HG03025 (cell line): ENCODE measurements at regions not wholly inside any gene's neighbourhood (a gene's known extent, or its start where the extent isn't known, plus 50 kb on each side); places are given as distances from the start of the nearest gene placed in this dataset.

Experiments
- ATAC-seq: cut with Tn5 transposase; IDR thresholded peaks from one replicate; pipeline ENCODE4 v1.9.1; 2021; ENCODE audit warnings: mild to moderate bottlenecking, moderate library complexity; ENCODE audit not compliant: unreplicated experiment, low FRiP score

DNA sequence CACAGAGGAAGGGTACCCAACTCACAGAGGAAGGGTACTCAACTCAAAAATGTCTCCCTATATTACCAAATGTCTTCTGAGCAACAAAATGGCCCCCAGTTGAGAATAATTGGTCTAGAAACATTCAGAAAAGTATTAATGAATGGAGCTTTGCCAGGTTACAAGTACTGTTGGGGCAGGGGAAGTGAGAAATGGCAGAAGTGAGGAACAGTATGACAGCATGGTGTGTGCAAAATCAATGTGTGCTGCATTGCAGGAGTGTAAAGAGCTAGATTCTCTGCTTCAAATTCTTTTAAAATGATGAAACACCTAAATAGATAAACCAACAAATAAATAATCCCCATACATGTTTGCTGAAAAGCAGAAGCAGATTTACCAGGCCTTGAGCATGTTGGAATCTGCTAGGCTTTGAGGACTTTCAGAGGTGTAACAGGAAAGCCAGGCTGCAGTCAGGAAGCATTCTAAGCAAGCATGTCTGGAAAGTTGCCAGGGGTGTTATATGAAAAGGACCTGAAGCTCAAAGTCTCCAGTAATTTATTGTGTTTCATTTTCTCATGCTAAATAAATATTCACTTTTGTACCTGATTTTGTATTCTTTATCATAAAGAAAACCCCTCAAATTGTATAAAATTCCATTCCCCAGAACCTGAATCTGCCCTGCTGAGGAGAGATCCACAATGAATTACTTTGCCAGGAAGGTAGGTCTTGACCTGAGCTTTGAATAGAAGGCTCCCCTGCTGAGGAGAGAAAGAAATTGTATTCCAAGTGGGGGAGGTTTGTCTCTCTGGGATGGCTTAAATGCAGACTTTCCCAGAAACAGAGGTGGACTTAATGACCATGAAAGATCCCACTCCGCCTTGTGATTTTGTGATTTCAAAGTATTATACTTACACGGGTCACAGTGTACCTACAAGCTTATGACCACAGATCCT is 265.0 kb upstream of the MARCKS start:
- peak; percentile 81 for ATAC-seq

DNA sequence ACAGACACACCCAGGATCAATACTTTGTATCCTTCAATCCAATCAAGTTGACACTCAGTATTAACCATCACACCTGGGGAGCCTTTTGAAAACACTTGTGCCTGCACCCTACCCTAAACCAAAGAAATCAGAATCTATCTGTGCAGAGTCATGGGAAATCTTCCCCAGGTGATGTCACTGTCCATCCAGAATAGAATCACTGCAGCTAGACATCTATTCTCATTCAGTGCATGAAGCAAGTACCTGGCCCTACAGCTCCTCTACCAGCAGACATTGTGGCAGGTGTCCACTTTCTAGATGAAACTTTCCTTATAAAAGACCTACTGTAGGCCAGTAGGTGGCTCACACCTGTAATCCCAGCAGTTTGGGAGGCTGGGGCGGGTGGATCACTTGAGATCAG is 262.4 kb upstream of the MARCKS start:
- ATAC-seq: no peak

DNA sequence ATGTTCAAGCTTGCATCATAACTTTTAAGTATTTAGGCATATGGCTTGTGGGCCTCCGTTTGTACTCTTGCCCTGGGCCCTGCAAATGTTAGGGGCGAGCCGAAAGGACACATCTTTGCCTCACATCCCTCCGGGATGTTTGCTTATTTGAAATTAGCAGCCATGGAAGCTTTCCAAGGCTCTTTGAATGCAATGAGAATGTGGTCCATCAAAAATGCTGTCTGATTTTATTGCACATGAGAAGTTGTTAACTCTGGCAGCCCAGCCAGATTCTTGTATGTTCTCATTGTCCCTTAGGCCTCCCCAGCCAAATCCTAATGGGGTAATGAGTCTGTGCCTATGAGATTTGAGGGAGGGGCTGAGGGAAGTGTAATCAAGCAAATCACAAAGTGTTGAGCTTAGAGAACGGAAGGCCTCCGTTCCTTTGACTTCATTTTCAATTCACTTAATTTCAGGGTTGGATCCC is 261.2 kb upstream of the MARCKS start:
- ATAC-seq: no peak

DNA sequence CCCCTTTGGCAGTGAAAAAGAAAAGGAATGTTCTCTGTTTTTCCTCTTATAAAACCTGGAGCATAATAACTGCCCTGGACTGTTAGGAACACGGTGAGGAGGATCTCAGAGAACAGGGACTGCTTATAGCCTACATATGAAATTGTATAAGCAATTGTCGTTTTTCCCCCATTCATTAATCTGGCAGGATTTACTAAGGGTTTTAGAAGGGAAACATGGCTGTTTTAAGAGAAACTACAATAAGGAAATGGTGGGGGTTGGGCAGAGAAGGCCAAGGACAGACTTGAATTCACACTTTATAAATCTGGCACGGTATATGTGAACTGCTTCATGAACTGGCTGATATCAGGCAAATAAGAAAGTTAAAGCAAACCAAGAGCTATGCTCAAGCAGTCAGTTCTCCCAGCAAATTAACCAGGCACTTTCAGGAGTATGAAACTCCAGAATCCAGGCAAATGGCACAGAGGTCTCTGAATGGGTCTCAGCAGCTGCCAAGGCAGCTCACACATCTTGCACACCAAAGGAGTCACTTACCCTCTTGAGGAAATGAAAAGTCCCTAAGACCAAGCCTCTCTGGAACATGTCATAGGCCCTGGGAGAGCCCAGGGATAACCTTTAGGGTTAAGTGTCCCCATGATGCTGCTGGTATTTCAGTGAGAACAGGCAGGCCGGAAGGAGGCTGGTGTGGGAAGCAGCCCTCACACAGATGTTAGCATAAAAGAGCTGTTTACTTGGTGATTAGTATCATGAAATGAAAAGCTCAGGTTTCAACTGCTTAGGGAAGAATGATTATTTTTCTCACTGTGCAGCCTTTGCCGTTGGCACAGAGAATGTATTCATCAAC is 260.5 kb upstream of the MARCKS start:
- ATAC-seq: no peak

DNA sequence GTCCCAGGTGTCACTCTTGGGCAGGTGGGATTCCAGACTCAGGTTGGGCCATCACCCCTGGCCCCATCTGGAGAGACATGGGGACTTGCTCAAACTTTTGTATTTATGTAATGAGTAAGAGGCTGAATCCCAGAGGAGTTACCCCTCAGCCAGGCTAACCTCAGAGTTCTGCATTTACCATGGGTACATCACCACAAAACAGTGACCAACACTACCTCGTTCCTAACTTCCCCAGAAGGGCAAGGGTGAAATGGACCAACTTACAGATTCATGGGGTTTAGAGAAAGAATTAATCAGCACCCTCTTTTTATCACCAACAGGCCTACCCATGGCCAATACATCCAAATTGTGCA is 259.9 kb upstream of the MARCKS start:
- ATAC-seq: no peak

DNA sequence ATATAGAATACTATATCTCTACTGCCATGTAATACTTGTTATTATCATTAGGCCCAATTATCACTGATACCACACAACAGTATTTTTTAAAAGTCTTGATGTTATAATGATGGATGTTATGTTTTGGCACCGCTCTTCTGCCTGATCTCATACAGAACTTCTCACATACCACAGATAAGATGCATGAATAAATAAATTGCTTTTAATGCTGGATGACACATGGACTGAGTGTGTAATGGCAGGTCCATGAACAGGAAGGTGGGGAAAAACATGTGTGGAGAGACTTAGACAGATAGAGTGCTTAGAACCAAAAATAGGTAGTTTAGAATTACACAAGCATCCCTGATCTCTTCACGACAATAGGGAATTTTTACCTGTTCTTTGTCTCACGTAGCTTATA is 258.4 kb upstream of the MARCKS start:
- no peak for ATAC-seq

DNA sequence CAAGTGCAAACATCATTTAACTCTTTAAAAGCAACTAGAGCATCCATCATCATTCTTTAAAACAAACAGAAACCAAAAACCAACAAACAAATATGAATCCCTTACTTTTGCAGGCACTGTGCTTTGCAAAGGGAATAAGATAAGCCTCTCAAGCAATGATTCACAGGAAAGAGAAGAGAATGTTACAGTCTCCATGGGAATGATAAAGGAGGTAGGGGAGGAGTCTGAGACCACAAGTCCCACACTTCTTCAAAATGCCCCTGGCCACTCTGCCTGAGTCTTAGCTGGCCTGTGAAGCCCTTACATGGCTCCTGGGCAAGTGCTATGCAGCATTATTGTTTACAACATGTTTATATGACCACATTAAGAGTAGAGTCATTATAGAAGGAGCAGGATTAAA is 257.7 kb upstream of the MARCKS start:
- no peak for ATAC-seq

DNA sequence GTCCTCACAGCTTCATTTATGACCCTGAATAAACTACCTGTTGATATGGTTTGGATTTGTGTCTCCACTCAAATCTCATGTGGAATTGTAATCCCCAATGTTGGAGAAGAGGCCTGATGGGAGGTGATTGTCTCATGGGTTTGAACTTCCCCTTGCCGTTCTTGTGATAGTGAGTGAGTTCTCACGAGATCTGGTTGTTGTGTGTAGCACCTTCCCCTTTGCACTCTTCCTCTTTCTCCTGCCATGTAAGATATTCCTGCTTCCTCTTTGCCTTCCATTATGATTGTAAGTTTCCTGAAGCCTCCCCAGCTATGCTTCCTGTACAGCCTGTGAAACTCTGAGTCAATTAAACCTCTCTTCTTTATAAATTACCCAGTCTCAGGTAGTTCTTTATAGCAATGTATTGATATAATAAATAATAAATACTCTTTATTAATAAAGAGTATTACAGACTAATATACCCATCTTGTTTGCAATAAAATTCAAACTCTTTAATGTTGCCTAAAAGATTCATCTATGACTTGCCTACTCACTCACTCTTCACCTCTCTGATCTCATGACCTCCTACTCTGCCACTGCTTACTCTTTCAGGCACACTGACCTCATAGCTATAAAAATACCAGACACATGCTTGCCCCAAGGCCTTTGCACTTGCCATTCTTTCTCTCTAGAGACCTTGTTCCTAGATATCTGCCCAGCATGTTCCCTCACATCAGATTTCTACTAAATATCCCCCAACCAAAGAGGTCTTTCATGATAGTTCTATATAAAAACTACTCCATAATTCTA is 256.4 kb upstream of the MARCKS start:
- ATAC-seq: no peak

DNA sequence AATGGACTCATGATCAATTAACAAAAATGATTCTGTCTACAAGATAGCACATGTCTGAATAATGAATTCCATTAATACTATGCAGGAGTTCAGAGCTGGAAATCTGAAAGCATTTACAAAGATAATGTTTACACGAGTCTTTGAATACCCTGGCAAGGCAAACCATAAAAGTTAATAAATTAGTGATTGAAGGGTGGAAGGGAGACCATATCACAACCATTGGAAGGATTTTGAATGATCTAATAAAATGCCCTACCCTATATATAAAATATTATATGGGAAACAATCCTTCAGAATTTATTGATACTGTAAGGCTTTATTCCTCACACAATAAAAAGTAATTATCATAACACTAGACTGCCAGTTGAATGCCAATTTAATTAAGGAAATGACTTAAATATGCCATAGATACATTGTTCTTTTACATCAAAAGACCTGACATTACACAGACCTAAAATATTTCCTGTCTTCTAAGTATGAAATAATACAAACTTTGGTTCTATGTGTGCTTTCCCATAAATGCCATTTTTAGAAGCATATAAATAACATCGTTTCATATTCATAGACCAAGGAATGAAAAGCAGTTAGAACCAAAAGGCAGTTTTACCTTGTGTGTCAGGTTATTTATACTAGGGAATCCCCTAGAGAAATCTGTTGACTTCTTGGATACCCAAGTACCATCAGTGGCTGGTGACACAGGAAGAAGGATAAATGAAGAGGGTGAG is 249.2 kb upstream of the MARCKS start:
- no peak for ATAC-seq

DNA sequence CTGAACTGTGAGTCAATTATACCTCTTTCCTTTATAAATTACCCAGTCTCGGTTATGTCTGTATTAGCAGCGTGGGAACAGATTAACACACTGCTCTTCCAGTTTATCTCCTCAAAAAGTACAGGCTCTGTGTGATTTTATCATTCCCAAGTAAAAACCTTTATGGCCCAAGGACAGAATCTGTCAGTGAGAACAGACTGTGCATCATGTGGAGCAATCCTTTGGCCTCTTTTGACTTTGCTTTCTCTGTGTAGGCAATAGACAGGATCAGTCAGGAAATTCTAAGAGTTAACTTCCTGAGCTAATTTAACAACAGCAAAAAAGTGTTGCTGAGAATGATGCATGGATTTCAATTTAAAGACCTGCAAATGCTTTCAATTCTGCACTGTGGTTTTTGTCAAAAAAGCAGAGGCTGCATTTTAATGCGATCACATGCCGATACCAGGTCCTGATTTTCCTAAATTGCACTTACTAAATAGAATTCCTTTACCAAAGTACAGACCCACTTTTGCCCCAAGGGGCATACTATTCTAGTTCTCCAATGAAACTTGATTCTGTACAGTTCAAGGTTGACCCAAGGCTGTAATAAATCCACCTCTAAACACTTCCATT is 246.7 kb upstream of the MARCKS start:
- no peak for ATAC-seq

DNA sequence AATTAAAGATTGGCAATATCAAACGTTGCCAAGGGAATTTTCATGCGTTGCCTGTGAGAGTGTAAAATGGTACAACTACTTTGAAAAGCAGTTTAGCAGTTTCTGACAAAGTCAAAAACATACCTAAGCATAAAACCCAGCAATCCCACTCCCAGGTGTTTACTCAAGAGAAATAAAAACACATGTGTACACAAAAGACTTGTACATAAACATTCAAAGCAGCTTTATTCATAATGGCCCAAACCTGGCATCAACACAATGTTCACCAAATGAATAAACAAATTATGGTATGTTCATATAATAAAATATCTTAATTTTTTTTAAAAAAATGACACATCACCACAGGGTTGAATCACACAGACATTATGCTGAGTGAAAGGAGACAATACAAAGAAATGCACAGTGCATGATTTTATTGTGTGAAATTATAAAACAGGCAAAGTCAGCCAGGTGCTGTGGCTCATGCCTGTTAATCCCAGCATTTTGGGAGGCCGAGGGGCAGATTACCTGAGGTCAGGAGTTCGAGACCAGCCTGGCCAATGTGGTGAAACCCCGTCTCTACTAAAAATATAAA is 240.4 kb upstream of the MARCKS start:
- ATAC-seq: no peak

DNA sequence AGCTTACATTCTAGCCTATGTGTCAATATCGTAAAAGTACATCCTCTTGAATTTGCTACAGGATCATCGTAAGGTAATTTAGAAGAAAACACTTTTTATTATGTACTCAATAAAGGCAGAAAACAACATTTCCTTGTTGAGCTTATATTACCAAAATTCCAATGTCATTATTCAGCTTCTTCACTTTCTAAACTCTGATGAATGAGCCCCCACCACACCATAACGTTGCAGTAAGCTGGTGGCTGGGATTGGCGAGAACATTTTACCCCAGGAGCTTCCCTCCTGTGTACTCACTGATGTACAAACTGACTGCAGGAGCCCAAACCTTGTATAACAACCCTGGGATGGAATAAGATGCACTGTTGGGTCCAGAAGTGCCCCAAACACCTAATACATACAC is 238.1 kb upstream of the MARCKS start:
- ATAC-seq: no peak

DNA sequence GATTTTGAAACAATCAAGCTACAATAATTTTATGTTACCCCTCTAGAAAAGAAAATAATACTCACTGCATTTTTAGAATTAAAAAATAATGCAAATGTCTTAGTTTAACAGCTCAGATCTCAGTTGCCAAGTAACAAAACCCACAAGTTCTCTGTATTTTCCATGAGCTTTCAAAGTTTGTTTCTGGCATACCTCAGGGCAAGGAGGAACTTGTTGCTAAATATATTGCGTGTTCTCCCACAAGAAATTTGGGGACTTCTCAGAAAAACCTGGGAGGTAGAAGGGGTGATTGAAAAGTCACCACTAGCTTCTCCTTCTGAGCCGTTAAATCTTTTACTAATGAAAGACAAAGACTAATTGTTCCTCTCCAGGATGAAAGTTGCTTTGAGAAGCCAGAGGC is 236.8 kb upstream of the MARCKS start:
- ATAC-seq: no peak

DNA sequence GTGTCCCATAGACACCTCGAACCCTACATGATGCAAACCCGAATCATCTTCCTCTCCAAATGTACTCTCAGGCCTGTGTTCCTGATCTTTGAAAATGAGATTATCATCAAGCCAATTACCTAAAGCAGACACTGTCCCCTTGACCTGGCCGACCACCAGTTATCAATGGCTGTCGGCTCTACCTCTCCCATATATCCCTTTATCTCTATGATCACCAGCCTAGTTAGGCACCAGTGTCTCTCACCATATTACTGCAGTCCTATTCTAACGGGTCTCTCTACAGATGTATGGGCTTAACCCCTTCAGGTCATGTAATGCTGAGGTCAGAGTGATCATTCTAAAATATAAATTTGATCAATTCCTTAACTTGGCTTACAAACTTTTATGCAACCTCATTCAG is 234.9 kb upstream of the MARCKS start:
- no peak for ATAC-seq

DNA sequence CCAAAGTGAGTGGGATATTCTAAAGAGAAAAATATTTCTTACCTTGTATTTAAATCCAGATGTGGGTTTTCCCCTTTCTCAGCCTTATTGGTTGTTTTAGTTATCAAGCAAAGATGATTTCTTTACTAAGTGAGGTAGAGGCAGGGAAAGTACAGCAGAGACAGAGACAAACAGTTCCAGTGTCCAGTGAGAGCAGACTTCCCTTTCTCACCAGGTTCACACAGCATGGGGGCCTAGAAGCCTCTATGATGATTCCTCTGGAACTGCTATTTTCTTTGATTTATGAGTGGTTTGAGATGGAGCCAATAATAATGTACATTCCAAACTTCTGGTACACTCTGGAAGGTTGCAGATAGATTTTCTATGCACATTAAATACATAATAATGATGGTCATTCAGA is 234.0 kb upstream of the MARCKS start:
- ATAC-seq: no peak

DNA sequence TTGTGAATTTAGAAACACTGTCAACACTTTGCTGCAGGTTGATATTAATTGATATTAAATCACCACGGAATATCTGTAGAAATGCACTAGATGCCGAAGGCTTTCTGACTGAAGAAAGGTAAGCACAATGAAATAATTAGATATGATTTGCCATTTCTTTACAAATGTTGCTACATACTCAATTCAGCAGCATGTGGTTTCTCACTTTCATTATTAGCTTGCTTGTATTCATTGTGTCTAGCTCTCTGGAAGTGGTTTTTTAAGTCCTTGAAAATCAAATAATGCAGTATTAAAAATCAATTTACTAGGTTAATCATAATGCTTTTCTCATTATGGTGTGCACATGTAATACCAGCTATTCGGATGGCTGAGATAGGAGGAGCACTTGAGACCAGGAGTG is 231.3 kb upstream of the MARCKS start:
- peak; percentile 29 for ATAC-seq

DNA sequence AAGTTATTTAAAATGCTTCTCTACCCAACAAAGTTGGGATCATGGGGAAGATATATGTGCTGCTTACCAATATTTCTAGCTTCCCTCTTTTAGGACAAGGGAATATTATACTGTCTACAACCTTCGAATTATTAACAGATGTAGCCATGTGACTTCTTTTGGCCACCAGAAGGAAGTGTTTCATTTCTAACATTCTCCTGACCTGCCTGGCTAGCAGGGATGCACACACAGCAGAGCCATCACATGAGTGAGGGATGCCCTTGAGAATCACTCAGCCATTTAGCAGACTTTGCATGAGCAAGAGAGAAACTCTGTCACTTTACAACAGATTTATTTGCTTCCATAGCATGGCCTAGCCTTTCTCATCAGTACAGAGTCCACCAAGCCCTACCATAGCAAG is 230.7 kb upstream of the MARCKS start:
- ATAC-seq: no peak

DNA sequence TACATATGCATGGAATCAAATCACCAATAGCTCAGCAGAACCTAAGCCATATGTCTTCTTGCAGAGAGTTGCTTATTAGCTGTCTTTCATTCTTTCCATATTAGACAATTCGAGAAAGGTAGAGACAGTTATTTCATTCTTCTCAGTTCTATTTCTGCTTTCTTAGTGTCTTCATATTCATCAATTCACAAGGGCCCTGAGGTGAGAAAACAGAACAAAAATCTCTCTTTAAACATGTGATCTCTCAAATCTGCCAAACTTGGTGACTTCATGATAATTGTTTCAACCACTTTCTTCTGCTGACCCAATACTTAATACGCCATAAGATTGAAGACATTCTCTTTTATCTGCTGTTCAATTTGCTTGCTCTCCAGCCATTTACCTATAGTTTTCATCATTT is 229.7 kb upstream of the MARCKS start:
- peak; percentile 21 for ATAC-seq

DNA sequence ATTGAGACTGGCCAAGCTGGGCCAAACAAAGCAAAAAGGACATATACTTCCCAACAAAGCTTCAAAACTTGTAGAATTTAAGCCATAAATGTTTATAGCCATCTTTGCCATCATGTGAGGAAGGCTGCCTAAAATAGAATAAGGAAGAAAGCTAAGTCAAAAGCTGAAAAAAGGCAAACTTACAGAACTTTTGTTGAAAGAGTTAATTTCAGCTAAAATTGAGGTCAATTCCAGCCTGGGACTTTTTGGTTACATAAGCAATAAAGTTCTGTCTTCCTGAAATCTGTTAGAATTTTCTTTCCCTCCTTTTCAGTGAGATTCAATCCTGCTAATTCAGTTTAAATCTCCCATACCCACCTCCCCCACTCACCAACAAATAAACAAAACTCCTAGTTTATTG is 227.9 kb upstream of the MARCKS start:
- ATAC-seq: no peak
